K562 (cell line): ENCODE measurements at regions not wholly inside any gene's neighbourhood (a gene's known extent, or its start where the extent isn't known, plus 50 kb on each side); places are given as distances from the start of the nearest gene placed in this dataset.
A peak's percentile ranks its signal among the peaks of the same experiment; 100 is the strongest.

Experiments
- ATAC-seq: fragments of 200-7000 bp; cut with Tn5 transposase; 3 replicates; pipeline ENCODE4 v1.9.1; 2020; ENCODE audit warnings: moderate library complexity
- BruUV-seq: library from RNA; stranded (reverse); fragments of 400-500 nt; replicated peaks from 2 replicates; lab custom pipeline; 2021; lab: Mats Ljungman, UMichigan
- CTCF ChIA-PET: fragments of 300-600 bp; formaldehyde crosslinking; extraction: SDS; loops from one replicate; lab custom pipeline; 2021; ENCODE audit warnings: low intra/inter-chr PET ratio; lab: Yijun Ruan, JAX
- POLR2A ChIA-PET: fragments of 300-600, 350-650 bp; sonication (Branson Sonifier 250); formaldehyde crosslinking; extraction: SDS; loops from one replicate; lab custom pipeline; 2021; ENCODE audit warnings: antibody characterized with exemption, inconsistent platforms; lab: Yijun Ruan, JAX
- DNase-seq, 4 experiments: peaks; one replicate each; pipeline versions ENCODE4 v3.0.0 to v3.0.0-alpha.2; 2011 to 2018; ENCODE audit warnings: low spot score in 3 of 4, mixed read lengths in 3 of 4; ENCODE audit errors: extremely low read depth in 1 of 4
- FAIRE-seq: peaks from 2 replicates; lab custom pipeline; 2011; peaks lifted over from hg19 to GRCh38; lab: Jason Lieb, UNC
- H2AFZ ChIP-seq: 2 replicates; pipeline ENCODE4 v1.6.0; 2011; ENCODE audit warnings: low read depth, low read length, control low read depth, inconsistent platforms
- H3K27ac ChIP-seq: fragments of 200-600 bp; 3 replicates; pipeline ENCODE4 v1.8.0; 2011; ENCODE audit warnings: low read depth, mild to moderate bottlenecking, control low read depth, inconsistent platforms, low read length, moderate library complexity, mixed read lengths; ENCODE audit errors: extremely low read depth
- H3K27me3 ChIP-seq, 2 experiments: fragments of 300-600 bp in 1 of 2; 2 replicates in 1 of 2; 3 replicates in 1 of 2; pipeline versions ENCODE4 v1.6.0 to v1.8.0; 2011; ENCODE audit warnings: inconsistent platforms in 2 of 2, low read length in 2 of 2, mild to moderate bottlenecking in 1 of 2, mixed read lengths in 1 of 2, moderate library complexity in 1 of 2; ENCODE audit not compliant: control insufficient read depth in 2 of 2, insufficient read depth in 2 of 2
- H3K36me3 ChIP-seq: fragments of 300-600 bp; 3 replicates; pipeline ENCODE4 v1.8.0; 2011; ENCODE audit warnings: mild to moderate bottlenecking, low read length, inconsistent platforms; ENCODE audit not compliant: control insufficient read depth, insufficient read depth
- H3K4me1 ChIP-seq, 2 experiments: fragments of 200-600 bp in 1 of 2; replicated peaks in 1 of 2; 2 replicates in 1 of 2; 3 replicates in 1 of 2; pipeline versions ENCODE4 v1.5.1 to v1.8.0; 2011; ENCODE audit warnings: inconsistent platforms in 2 of 2, low read length in 2 of 2, mild to moderate bottlenecking in 1 of 2, mixed read lengths in 1 of 2, moderate library complexity in 1 of 2; ENCODE audit not compliant: control insufficient read depth in 2 of 2, insufficient read depth in 2 of 2
- H3K4me2 ChIP-seq: 2 replicates; pipeline ENCODE4 v1.6.1; 2011; ENCODE audit warnings: low read length, control low read depth, inconsistent platforms, mixed read lengths; ENCODE audit not compliant: insufficient read depth
- H3K4me3 ChIP-seq: fragments of 200-600 bp; sonication (generic), shearing (Covaris generic); 2 replicates; pipeline ENCODE4 v1.5.1; 2016; ENCODE audit warnings: control low read depth, inconsistent platforms
- H3K79me2 ChIP-seq: fragments of 200-600 bp; 3 replicates; pipeline ENCODE4 v1.8.0; 2011; ENCODE audit warnings: low read length, inconsistent platforms; ENCODE audit not compliant: control insufficient read depth, insufficient read depth
- H3K9ac ChIP-seq, 2 experiments: 2 replicates each; pipeline versions ENCODE4 v1.6.0 to v1.6.1; 2011; ENCODE audit warnings: low read depth in 2 of 2, low read length in 2 of 2, control low read depth in 1 of 2, inconsistent platforms in 1 of 2, mild to moderate bottlenecking in 1 of 2, mixed read lengths in 1 of 2; ENCODE audit not compliant: insufficient read depth in 1 of 2
- H3K9me1 ChIP-seq: one replicate; pipeline ENCODE4 v1.6.0; 2011; ENCODE audit warnings: inconsistent platforms, mild to moderate bottlenecking, low read length, moderate library complexity; ENCODE audit not compliant: control insufficient read depth, insufficient read depth
- H3K9me3 ChIP-seq: replicated peaks from 2 replicates; pipeline ENCODE4 v1.5.1; 2011; ENCODE audit warnings: low read depth, low read length, inconsistent platforms; ENCODE audit not compliant: control insufficient read depth, insufficient read depth
- H4K20me1 ChIP-seq: replicated peaks from 2 replicates; pipeline ENCODE4 v1.6.1; 2011; ENCODE audit warnings: low read length, inconsistent platforms, mixed read lengths; ENCODE audit not compliant: control insufficient read depth, insufficient read depth
- ETV5 ChIP-seq: sonication (generic); formaldehyde crosslinking; IDR thresholded peaks from 2 replicates; pipeline ENCODE4 v1.4.0; 2020; ENCODE audit warnings: low read depth, mild to moderate bottlenecking, missing genetic modification reagents
- ETV6 ChIP-seq, 3 experiments: fragments of 150-350 bp in 1 of 3; sonication (generic) in 1 of 3; formaldehyde crosslinking in 1 of 3; IDR thresholded peaks; 2 replicates each; pipeline versions ENCODE4 v1.6.1 to v1.8.0; 2014 to 2022; ENCODE audit warnings: borderline replicate concordance in 2 of 3, low read depth in 2 of 3, antibody characterized with exemption in 1 of 3, low read length in 1 of 3, mild to moderate bottlenecking in 1 of 3, missing genetic modification reagents in 1 of 3
- POLR3A ChIP-seq: IDR thresholded peaks from 2 replicates; pipeline ENCODE4 v1.6.1; 2011; ENCODE audit warnings: borderline replicate concordance, mild to moderate bottlenecking, moderate library complexity; ENCODE audit not compliant: insufficient read length, insufficient read depth; ENCODE audit errors: extremely low read depth
- PRDM10 ChIP-seq: fragments of 450-650 bp; IDR thresholded peaks from 2 replicates; pipeline ENCODE4 v1.6.1; 2018; ENCODE audit not compliant: partially characterized antibody
- SRF ChIP-seq, 2 experiments: fragments of 250-450, 450-650 bp in 1 of 2; sonication (Bioruptor Pico) in 1 of 2; sonication (generic) in 1 of 2; formaldehyde crosslinking; IDR thresholded peaks; 2 replicates each; pipeline versions ENCODE4 v1.5.0 to v1.5.1; 2020 to 2022; ENCODE audit warnings: mild to moderate bottlenecking in 1 of 2, missing genetic modification reagents in 1 of 2
- XRCC4 ChIP-seq: IDR thresholded peaks from one replicate; pipeline ENCODE4 v1.6.1; 2011; ENCODE audit not compliant: insufficient read depth, insufficient read length; ENCODE audit errors: extremely low read depth
- ZBTB26 ChIP-seq: fragments of 450-650 bp; formaldehyde crosslinking; IDR thresholded peaks from 2 replicates; pipeline ENCODE4 v1.4.0; 2022; ENCODE audit warnings: missing genetic modification characterization
- ZBTB9 ChIP-seq: fragments of 450-650 bp; formaldehyde crosslinking; IDR thresholded peaks from 2 replicates; pipeline ENCODE4 v1.4.0; 2020; ENCODE audit warnings: mild to moderate bottlenecking, moderate library complexity
- ZNF277 ChIP-seq: fragments of 250-450 bp; sonication (Bioruptor Pico); IDR thresholded peaks from 2 replicates; pipeline ENCODE4 v1.8.0; 2022; ENCODE audit warnings: inconsistent platforms, mild to moderate bottlenecking, moderate library complexity, borderline replicate concordance
- ZNF280A ChIP-seq: fragments of 450-650 bp; IDR thresholded peaks from 2 replicates; pipeline ENCODE4 v1.6.1; 2018; ENCODE audit warnings: mild to moderate bottlenecking, low read depth; ENCODE audit not compliant: partially characterized antibody
- ZNF316 ChIP-seq: fragments of 450-650 bp; IDR thresholded peaks from 2 replicates; pipeline ENCODE4 v1.6.1; 2016
- WGBS: fragments of 100-300 bp; shearing (Covaris generic); methylation state at CpG from one replicate; pipeline ENCODE4 v1.1.6; 2016; ENCODE audit warnings: low coverage, mixed read lengths; ENCODE audit not compliant: insufficient coverage; ENCODE audit errors: missing lambda C conversion rate; 5-methylcytosine and 5-hydroxymethylcytosine counted together
- in situ Hi-C: fragments of 300-500 bp; cut with MboI; formaldehyde crosslinking; loops from 4 replicates; pipeline ENCODE4 v1.15.0; 2018; ENCODE audit warnings: inconsistent platforms, mixed read lengths
- intact Hi-C: fragments of 100-400 bp; cut with micrococcal nuclease; formaldehyde crosslinking; loops from 2 replicates; pipeline ENCODE4 v1.14.2; 2022

GRCh38 chr5:118761814-118762213 lies 226.5 kb downstream of the DTWD2 start (continued):
- TF ChIP-seq ZBTB26 (CRISPR knock-in tag) = no peak
- no peak for TF ChIP-seq ZBTB9 (CRISPR knock-in tag)
- TF ChIP-seq SRF (CRISPR knock-in tag; IDR thresholded peaks at IDR 0.05) = no peak
- TF ChIP-seq ZNF280A = no peak

- H3K36me3 ChIP-seq = no peaks in the 10 kb centered on the region
- H3K79me2 ChIP-seq = no peaks in the 10 kb centered on the region
- no peaks in the 10 kb centered on the region for H4K20me1 ChIP-seq
- no peak overlapping the region for H3K4me2 ChIP-seq
- no peaks in the 10 kb centered on the region for H3K4me1 ChIP-seq
- H3K9me3 ChIP-seq = no peaks in the 10 kb centered on the region
- H3K27ac ChIP-seq = no peak overlapping the region
- H2AFZ ChIP-seq = no peak overlapping the region
- no TSS peak for BruUV-seq
- ATAC-seq (no peak), DNase-seq (no peak), FAIRE-seq (no peak)
- ChIA-PET POLR2A (no interaction called here), CTCF (no interaction called here)
- H3K9ac ChIP-seq = no peak overlapping the region
- H3K9me1 ChIP-seq = no peaks in the 10 kb centered on the region
- no peaks in the 10 kb centered on the region for H3K27me3 ChIP-seq
- in situ Hi-C loops (no loop called here), intact Hi-C loops (no loop called here)
- H3K4me3 ChIP-seq = no peak overlapping the region
- 2% methylated on average over 5 of the region's 5 CpGs for WGBS
- TF ChIP-seq ETV6 (IDR thresholded peaks at IDR 0.05; ENCODE audit: borderline replicate concordance in 1 of 2, low read depth in 2 of 2, low read length in 1 of 2) = no peak
- no peak for TF ChIP-seq ETV6 (CRISPR knock-in tag; IDR thresholded peaks at IDR 0.05; ENCODE audit: borderline replicate concordance)
- no peak for TF ChIP-seq ZNF277 (CRISPR knock-in tag)
- no peak for TF ChIP-seq PRDM10
- TF ChIP-seq POLR3A = no peak
- TF ChIP-seq XRCC4 = no peak
- no peak for TF ChIP-seq ETV5 (CRISPR knock-in tag)
- peak; percentile 37; the same call in 1 of the 2 replicates for TF ChIP-seq ZNF316
Measured at GRCh38 chr5:118752969-118753368, 235.4 kb downstream of the DTWD2 start.
